GM12878 (cell line): ENCODE measurements at regions not wholly inside any gene's neighbourhood (a gene's known extent, or its start where the extent isn't known, plus 50 kb on each side); places are given as distances from the start of the nearest gene placed in this dataset.

ENCODE experiments used
- ATAC-seq: fragments of 200-7000 bp; cut with Tn5 transposase; 3 replicates; pipeline ENCODE4 v1.9.1; 2020; ENCODE audit warnings: mild to moderate bottlenecking, moderate library complexity
- BruUV-seq: library from RNA; stranded (reverse); fragments of 400-500 nt; replicated peaks from 2 replicates; lab custom pipeline; 2021; lab: Mats Ljungman, UMichigan
- CTCF ChIA-PET: fragments of 300-600 bp; sonication (Branson Sonifier 250); formaldehyde crosslinking; extraction: SDS; loops from one replicate; lab custom pipeline; 2021; ENCODE audit warnings: inconsistent platforms; lab: Yijun Ruan, JAX
- POLR2A ChIA-PET: fragments of 350-600 bp; formaldehyde crosslinking; extraction: SDS; loops from one replicate; lab custom pipeline; 2021; ENCODE audit warnings: inconsistent platforms; lab: Charles Lee
- RAD21 ChIA-PET: fragments of 300-600 bp; sonication (Branson Sonifier 250); formaldehyde crosslinking; loops from one replicate; lab custom pipeline; 2023; ENCODE audit warnings: antibody characterized with exemption; ENCODE audit not compliant: unreplicated experiment; lab: Charles Lee
- SMC1A ChIA-PET: fragments of 300-600 bp; sonication (Branson Sonifier 250); formaldehyde crosslinking; loops from one replicate; lab custom pipeline; 2023; ENCODE audit not compliant: unreplicated experiment, uncharacterized antibody; lab: Charles Lee
- DNase-seq: peaks from one replicate; pipeline ENCODE4 v3.0.0-alpha.2; 2011; ENCODE audit warnings: low read depth, low spot score
- FAIRE-seq: peaks from 3 replicates; lab custom pipeline; 2011; peaks lifted over from hg19 to GRCh38; lab: Jason Lieb, UNC
- H2AFZ ChIP-seq: 2 replicates; pipeline ENCODE4 v1.6.0; 2011; ENCODE audit warnings: low read depth, low read length, control low read depth; ENCODE audit not compliant: control insufficient read depth
- H3K27ac ChIP-seq: 2 replicates; pipeline ENCODE4 v1.5.1; 2011; ENCODE audit warnings: control low read depth; ENCODE audit not compliant: control insufficient read depth, insufficient read depth
- H3K27me3 ChIP-seq, 2 experiments: replicated peaks in 1 of 2; 2 replicates each; pipeline versions ENCODE4 v1.6.0 to v1.6.1; 2011; ENCODE audit warnings: low read length in 1 of 2; ENCODE audit not compliant: control insufficient read depth in 2 of 2, insufficient read depth in 2 of 2
- H3K36me3 ChIP-seq, 2 experiments: 2 replicates each; pipeline ENCODE4 v1.5.1; 2011; ENCODE audit warnings: low read length in 1 of 2; ENCODE audit not compliant: control insufficient read depth in 2 of 2, insufficient read depth in 2 of 2
- H3K4me1 ChIP-seq: 2 replicates; pipeline ENCODE4 v1.6.1; 2011; ENCODE audit warnings: mild to moderate bottlenecking, low read length, moderate library complexity, mixed read lengths; ENCODE audit not compliant: control insufficient read depth, insufficient read depth
- H3K4me2 ChIP-seq: 2 replicates; pipeline ENCODE4 v1.6.0; 2011; ENCODE audit warnings: control low read depth; ENCODE audit not compliant: control insufficient read depth, insufficient read depth
- H3K4me3 ChIP-seq: fragments of 200-600 bp; sonication (generic); 2 replicates; pipeline ENCODE4 v1.5.1; 2016
- H3K79me2 ChIP-seq: 2 replicates; pipeline ENCODE4 v1.6.0; 2011; ENCODE audit warnings: low read length; ENCODE audit not compliant: control insufficient read depth, insufficient read depth
- H3K9ac ChIP-seq: 2 replicates; pipeline ENCODE4 v1.8.0; 2011; ENCODE audit warnings: low read length, control low read depth, mixed read lengths; ENCODE audit not compliant: control insufficient read depth, insufficient read depth
- H3K9me3 ChIP-seq: replicated peaks from 3 replicates; pipeline ENCODE4 v1.5.1; 2011; ENCODE audit warnings: mild to moderate bottlenecking, low read length; ENCODE audit not compliant: control insufficient read depth, insufficient read depth
- H4K20me1 ChIP-seq: 2 replicates; pipeline ENCODE4 v1.6.0; 2011; ENCODE audit not compliant: control insufficient read depth, insufficient read depth
- IRF4 ChIP-seq: IDR thresholded peaks from 2 replicates; pipeline ENCODE4 v1.6.1; 2011; ENCODE audit warnings: low read depth, low read length
- JUND ChIP-seq: IDR thresholded peaks from 2 replicates; pipeline ENCODE4 v1.6.1; 2012; ENCODE audit warnings: low read depth, mild to moderate bottlenecking, low read length, improper control_type of control experiment, moderate library complexity
- MEF2A ChIP-seq: IDR thresholded peaks from 2 replicates; pipeline ENCODE4 v1.6.1; 2011; ENCODE audit warnings: low read depth, mild to moderate bottlenecking, low read length, moderate library complexity; ENCODE audit not compliant: insufficient read depth
- POLR2A ChIP-seq: IDR thresholded peaks from 2 replicates; pipeline ENCODE4 v1.6.1; 2011; ENCODE audit warnings: low read depth, mild to moderate bottlenecking, low read length
- TCF3 ChIP-seq: IDR thresholded peaks from 2 replicates; pipeline ENCODE4 v1.6.1; 2012; ENCODE audit warnings: low read depth, mild to moderate bottlenecking, low read length, borderline replicate concordance; ENCODE audit not compliant: insufficient read depth
- ZZZ3 ChIP-seq: IDR thresholded peaks from 2 replicates; pipeline ENCODE4 v1.6.1; 2011; ENCODE audit warnings: low read depth; ENCODE audit not compliant: control insufficient read depth, insufficient read length
- WGBS: methylation state at CpG from one replicate; pipeline ENCODE4 v1.1.6; 2016; ENCODE audit warnings: low lambda C conversion rate; ENCODE audit not compliant: insufficient replicate concordance, insufficient coverage; ENCODE audit errors: missing lambda C conversion rate; 5-methylcytosine and 5-hydroxymethylcytosine counted together
- in situ Hi-C: fragments of 300-500 bp; cut with MboI; formaldehyde crosslinking; loops from 9 replicates; pipeline ENCODE4 v1.14.3; 2018; ENCODE audit warnings: mixed read lengths
- intact Hi-C: fragments of 100-400 bp; cut with micrococcal nuclease; formaldehyde crosslinking; loops from one replicate; pipeline ENCODE4 v1.14.2; 2022; ENCODE audit not compliant: unreplicated experiment
- TF ChIP-seq, protein P1 (sequence below): IDR thresholded peaks from 2 replicates; pipeline ENCODE4 v1.6.1; 2012; ENCODE audit warnings: low read length, inconsistent platforms

- Histone ChIP-seq H3K4me2 (no peak overlapping the region), H3K9ac (no peak overlapping the region), H4K20me1 (no peaks in the 10 kb centered on the region), H3K36me3 (no peaks in the 10 kb centered on the region), H3K4me1 (peaks cover 28% of the 10 kb centered on the region), H3K9me3 (no peaks in the 10 kb centered on the region), H3K4me3 (no peak overlapping the region), H3K27me3 (no peaks in the 10 kb centered on the region), H3K79me2 (no peaks in the 10 kb centered on the region), H2AFZ (no peak overlapping the region), H3K27ac (no peak overlapping the region)
- 65% methylated on average over 6 of the region's 6 CpGs for WGBS
- no peak for DNase-seq
- RAD21 ChIA-PET, result interaction anchor here (1.2 to 1.5 kb wide), 3 partner anchors 32 to 138 kb away, joined by 4 to 5 read pairs (median 4); no protein-coding TSS in a partner anchor
- ATAC-seq, result no peak
- in situ Hi-C loops (loop anchor here (25.0 kb wide), 2 partner anchors 471 to 571 kb away; no protein-coding TSS in a partner anchor), intact Hi-C loops (loop anchor here (10.0 kb wide), 1 partner anchor 309 kb away; no protein-coding TSS in a partner anchor)
- TF ChIP-seq POLR2A, result no peak
- no peak for TF ChIP-seq IRF4
- TF ChIP-seq ZZZ3, result no peak
- no peak for TF ChIP-seq TCF3
- TF ChIP-seq MEF2A, result no peak
- TF ChIP-seq JUND, result no peak
- TF ChIP-seq, protein P1, sequence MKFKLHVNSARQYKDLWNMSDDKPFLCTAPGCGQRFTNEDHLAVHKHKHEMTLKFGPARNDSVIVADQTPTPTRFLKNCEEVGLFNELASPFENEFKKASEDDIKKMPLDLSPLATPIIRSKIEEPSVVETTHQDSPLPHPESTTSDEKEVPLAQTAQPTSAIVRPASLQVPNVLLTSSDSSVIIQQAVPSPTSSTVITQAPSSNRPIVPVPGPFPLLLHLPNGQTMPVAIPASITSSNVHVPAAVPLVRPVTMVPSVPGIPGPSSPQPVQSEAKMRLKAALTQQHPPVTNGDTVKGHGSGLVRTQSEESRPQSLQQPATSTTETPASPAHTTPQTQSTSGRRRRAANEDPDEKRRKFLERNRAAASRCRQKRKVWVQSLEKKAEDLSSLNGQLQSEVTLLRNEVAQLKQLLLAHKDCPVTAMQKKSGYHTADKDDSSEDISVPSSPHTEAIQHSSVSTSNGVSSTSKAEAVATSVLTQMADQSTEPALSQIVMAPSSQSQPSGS, result no peak
- SMC1A ChIA-PET, result interaction anchor here (1.1 to 12.8 kb wide), 6 partner anchors 9 to 141 kb away, joined by 3 to 220 read pairs (median 5); no protein-coding TSS in a partner anchor
- no TSS peak for BruUV-seq
- FAIRE-seq, result no peak
- CTCF ChIA-PET, result interaction anchor here (0.7 to 15.8 kb wide), 5 partner anchors 32 to 141 kb away, joined by 3 to 323 read pairs (median 10); no protein-coding TSS in a partner anchor
- POLR2A ChIA-PET, result no interaction called here
Measured at GRCh38 chr22:22816171-22816514, 71.5 kb upstream of the IGLL5 start.
